SJSA1 (cell line): ENCODE measurements at regions not wholly inside any gene's neighbourhood (a gene's known extent, or its start where the extent isn't known, plus 50 kb on each side); places are given as distances from the start of the nearest gene placed in this dataset.
A peak's percentile ranks its signal among the peaks of the same experiment; 100 is the strongest.

Source experiments
- DNase-seq, 2 experiments: peaks; one replicate each; pipeline ENCODE4 v3.0.0-alpha.2; 2015 to 2020; ENCODE audit warnings: low spot score in 2 of 2, low read depth in 1 of 2
- H3K27ac ChIP-seq: fragments of 250-450 bp; sonication (Bioruptor Pico); 2 replicates; pipeline ENCODE4 v1.5.1; 2020; ENCODE audit warnings: mild to moderate bottlenecking, moderate library complexity
- H3K27me3 ChIP-seq: fragments of 250-450 bp; sonication (Bioruptor Pico); replicated peaks from 2 replicates; pipeline ENCODE4 v1.5.1; 2020; ENCODE audit warnings: mild to moderate bottlenecking, moderate library complexity
- H3K36me3 ChIP-seq: fragments of 250-450 bp; sonication (Bioruptor Pico); 2 replicates; pipeline ENCODE4 v1.5.1; 2020; ENCODE audit warnings: mild to moderate bottlenecking
- H3K4me1 ChIP-seq: fragments of 250-450 bp; sonication (Bioruptor Pico); replicated peaks from 2 replicates; pipeline ENCODE4 v1.6.1; 2021; ENCODE audit warnings: mild to moderate bottlenecking
- H3K4me3 ChIP-seq: fragments of 250-450 bp; sonication (Bioruptor Pico); 2 replicates; pipeline ENCODE4 v1.5.1; 2020; ENCODE audit warnings: mild to moderate bottlenecking
- H3K9me3 ChIP-seq: fragments of 250-450 bp; sonication (Bioruptor Pico); replicated peaks from 2 replicates; pipeline ENCODE4 v1.5.1; 2020; ENCODE audit warnings: mild to moderate bottlenecking

DNA sequence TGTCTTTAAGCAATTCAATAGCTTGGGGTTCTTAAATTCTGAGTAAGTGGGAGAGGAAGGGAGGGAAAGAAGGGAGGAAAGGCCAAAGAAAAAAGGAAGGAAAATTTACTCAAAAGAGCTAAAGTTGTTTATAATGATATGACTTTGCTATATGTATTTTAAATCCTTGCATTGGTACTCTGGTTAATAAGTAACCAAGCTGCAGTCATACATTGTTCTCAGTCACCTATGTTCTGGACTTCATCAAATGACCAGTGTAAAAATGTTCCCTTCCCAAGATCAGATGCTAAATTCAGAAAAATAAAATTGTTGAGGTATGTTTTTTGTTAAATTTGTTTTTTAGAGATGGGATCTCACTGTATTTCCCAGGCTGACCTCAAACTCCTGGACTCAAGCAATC is 259.9 kb upstream of the CPNE8 start:
- Histone ChIP-seq H3K9me3 (no peaks in the 10 kb centered on the region), H3K27me3 (no peaks in the 10 kb centered on the region), H3K27ac (no peak overlapping the region), H3K4me3 (no peak overlapping the region), H3K36me3 (no peaks in the 10 kb centered on the region), H3K4me1 (no peaks in the 10 kb centered on the region)
- DNase-seq: no peak

DNA sequence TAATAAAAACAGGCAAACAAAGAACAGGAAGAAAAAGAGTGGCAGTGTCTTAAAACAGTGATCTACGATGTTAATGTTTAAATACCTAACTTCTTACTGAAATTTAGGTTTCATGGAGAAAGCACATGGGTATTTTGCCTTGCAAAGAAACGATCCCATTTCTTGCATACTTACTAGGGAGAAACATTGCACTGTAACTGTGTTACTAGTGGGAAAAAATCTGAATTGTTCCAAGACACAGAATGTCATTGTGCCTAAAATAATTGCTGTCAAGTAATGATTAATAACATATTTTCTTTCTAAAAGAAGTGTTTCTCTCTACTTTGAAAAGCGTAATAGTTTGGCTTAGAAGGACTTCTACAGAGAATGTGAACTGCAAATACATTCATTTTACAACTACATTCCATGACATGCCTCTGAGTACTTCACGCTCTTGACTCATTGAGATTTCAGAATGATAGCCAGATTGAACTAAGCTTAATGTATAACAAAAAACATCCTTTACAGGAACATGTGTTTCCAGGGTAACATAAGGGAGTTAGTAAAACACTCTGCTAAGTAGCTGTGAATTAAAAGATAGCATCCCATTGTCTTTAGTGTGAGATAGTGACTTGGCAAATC is 256.2 kb upstream of the CPNE8 start:
- no peaks in the 10 kb centered on the region for H3K4me1 ChIP-seq
- no peaks in the 10 kb centered on the region for H3K27me3 ChIP-seq
- DNase-seq: no peak
- no peaks in the 10 kb centered on the region for H3K9me3 ChIP-seq
- no peaks in the 10 kb centered on the region for H3K36me3 ChIP-seq
- H3K27ac ChIP-seq: no peak overlapping the region
- no peak overlapping the region for H3K4me3 ChIP-seq

DNA sequence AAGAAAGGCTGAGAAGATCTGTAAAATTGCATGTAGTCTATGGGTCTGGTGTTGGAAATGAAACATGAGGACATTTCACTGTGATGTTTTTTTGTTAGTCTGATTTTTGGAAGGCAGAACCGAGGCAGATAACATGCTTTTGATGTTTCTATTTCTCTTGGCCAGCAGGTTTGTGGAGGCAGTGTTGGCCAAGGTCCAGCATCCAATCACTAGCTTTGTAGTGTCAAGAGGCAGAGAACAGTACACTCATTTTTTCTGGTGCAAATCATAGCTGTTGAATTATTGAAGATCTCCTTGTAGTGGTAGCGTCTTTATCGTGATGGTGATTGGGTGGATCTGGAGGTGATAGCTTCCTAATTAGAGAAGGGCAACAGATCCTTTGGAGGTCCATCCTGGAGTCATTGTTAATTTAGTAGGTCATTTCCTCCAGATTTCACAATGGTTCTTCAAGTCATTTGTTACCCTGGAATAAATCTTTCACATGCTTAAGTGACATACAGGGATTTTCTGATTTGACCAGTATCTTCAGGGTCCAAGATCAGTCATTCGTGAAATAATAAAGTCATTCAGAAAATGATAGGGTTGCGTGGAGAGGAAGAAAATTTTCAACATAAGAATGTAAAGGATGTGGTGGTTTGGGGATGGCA is 252.4 kb upstream of the CPNE8 start:
- DNase-seq: no peak
- H3K27ac ChIP-seq: no peak overlapping the region
- H3K9me3 ChIP-seq: no peaks in the 10 kb centered on the region
- no peaks in the 10 kb centered on the region for H3K4me1 ChIP-seq
- no peak overlapping the region for H3K4me3 ChIP-seq
- H3K27me3 ChIP-seq: no peaks in the 10 kb centered on the region
- H3K36me3 ChIP-seq: no peaks in the 10 kb centered on the region

DNA sequence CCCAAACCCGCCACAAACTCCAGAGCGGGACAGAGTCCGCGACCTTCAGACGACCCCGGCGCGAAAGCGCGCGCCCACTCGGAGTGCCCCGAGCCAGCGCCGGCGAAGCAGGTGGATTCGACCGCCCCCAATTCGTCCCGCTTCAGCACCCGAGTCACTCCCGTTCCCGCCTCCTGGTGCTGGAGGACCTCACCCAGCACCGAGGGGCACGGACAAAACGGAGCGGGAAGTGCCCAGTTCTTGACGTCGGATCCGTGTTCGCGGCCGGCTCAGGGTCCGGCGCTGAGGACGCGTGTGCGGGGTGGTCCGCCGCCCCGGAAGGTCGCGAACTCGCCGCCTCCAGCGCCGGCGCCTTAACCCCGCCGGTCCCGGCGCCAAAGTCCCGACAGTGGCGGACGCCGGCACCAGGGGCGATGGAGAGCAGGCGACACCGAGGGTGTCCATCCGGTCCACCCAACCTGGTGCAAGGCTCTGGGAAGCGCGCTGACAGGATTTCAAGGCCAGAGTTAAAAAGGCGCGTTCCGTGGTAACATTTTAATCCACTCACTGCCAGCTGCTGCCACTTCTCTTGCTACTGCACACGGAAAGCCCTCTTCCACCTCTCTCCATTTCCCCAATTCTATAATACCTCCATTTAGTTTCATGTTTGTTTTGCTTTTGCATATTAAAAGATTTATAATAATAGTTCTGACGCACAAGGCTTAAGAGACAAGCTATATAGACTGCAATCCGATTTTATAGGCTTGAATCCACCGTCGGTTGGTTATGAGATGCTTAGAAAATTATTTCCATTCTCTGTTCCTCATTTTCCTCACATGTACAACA is 240.0 kb upstream of the CPNE8 start:
- H3K4me3 ChIP-seq: peak overlapping the region; percentile 29
- DNase-seq: peak; percentile 38 to 56
- 0 out of 2 replicates have a peak, but pooled peaks cover 3% of the 10 kb centered on the region for H3K4me1 ChIP-seq
- no peaks in the 10 kb centered on the region for H3K36me3 ChIP-seq
- H3K27ac ChIP-seq: no peak overlapping the region
- 0 out of 2 replicates have a peak, but pooled peaks cover 3% of the 10 kb centered on the region for H3K27me3 ChIP-seq
- H3K9me3 ChIP-seq: peaks cover 12% of the 10 kb centered on the region

DNA sequence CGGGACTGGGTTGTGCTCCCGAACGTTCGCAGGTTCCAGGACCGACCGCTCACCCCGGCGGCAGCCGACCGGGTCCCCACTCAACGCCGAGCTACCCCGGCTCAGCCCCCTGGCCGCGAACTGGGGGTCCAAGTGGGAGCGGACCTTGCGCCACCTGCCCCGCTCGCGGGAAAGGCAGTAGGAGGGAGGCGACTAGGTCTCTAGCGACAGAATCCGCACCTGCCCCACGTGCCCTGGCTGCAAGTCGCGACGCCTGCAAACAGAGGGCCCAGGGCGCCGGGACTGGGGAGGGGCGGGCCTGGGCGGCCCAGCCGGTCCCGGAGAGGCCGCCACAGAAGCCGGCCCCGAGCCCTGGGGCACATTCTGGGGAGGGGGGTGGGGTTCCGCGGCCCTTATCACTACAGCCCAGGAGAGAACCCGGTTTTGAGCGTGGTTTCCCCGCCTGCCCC is 239.2 kb upstream of the CPNE8 start:
- no peak for DNase-seq
- H3K4me3 ChIP-seq: no peak overlapping the region
- H3K36me3 ChIP-seq: no peaks in the 10 kb centered on the region

DNA sequence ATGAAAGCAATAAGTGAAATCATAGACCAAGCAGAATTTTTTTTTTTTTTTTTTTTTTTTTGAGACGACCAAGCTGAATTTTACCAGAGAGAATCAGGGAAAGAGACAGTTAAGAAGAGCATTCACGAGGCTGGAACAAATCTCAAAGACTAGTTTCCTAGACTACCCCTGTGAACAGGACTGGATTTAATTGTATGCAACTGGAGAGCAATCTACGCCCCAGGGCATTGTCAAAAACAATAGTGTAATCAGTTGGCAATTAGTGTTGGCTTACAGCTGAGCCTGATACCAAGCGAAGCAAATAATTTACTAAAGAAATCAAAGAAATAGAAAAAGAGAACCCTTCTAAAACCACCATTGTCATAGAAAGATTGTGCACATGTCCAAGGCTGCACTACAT is 232.9 kb upstream of the CPNE8 start:
- Histone ChIP-seq H3K27ac (no peak overlapping the region), H3K36me3 (no peaks in the 10 kb centered on the region)
- DNase-seq: no peak

More for the DNA sequence above, 239.2 kb upstream of the CPNE8 start:
- Histone ChIP-seq H3K27me3 (0 out of 2 replicates have a peak, but pooled peaks cover 3% of the 10 kb centered on the region), H3K27ac (no peak overlapping the region), H3K9me3 (peaks cover 5% of the 10 kb centered on the region), H3K4me1 (0 out of 2 replicates have a peak, but pooled peaks cover 3% of the 10 kb centered on the region)

DNA sequence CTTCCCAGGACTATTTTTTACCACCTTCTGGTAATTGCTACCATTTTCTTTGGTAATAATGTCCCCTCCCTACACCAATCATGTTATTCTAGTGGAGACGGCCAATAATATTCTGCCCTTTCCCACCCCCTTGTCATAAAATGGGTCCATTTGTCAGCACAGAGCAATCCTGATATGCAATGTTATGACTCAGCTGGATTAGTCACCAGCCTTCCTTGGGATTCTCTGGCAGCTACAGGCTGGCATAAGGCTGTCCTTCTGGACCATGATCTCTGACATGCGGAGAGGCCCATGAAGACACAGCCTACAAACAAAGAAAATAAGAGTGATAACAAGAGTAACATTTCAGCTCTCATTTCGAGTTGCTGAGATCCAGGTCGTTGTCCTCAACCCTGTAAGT is 222.0 kb upstream of the CPNE8 start:
- Histone ChIP-seq H3K4me1 (no peaks in the 10 kb centered on the region), H3K9me3 (0 out of 2 replicates have a peak, but pooled peaks cover 3% of the 10 kb centered on the region), H3K27me3 (no peaks in the 10 kb centered on the region), H3K4me3 (no peak overlapping the region), H3K27ac (no peak overlapping the region), H3K36me3 (no peaks in the 10 kb centered on the region)
- peak in 1 of 2 experiments; percentile 42 for DNase-seq

More for the DNA sequence above, 232.9 kb upstream of the CPNE8 start:
- Histone ChIP-seq H3K9me3 (no peaks in the 10 kb centered on the region), H3K4me1 (no peaks in the 10 kb centered on the region), H3K4me3 (no peak overlapping the region), H3K27me3 (no peaks in the 10 kb centered on the region)

DNA sequence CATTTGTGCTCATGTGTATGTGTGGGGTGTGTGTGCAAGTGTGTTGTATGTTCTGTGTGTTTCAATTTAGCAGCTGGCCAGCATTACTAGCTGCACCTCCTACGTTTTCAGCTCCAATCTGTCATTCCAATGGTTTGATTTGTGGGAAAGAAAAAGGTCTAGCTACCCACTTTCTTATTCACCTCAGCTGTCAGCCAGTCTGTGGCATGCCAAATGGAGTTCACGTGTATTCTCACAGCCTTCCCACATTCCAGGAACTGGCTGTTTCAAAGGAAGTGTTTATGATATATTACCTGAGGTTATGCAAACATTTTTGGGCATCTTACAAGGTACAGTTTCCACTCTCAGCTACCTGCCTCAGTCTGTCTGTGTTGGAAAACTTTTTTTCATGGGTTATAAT is 220.2 kb upstream of the CPNE8 start:
- H3K27ac ChIP-seq: no peak overlapping the region
- no peak for DNase-seq
- no peaks in the 10 kb centered on the region for H3K27me3 ChIP-seq
- H3K4me3 ChIP-seq: no peak overlapping the region
- no peaks in the 10 kb centered on the region for H3K36me3 ChIP-seq
- H3K9me3 ChIP-seq: 0 out of 2 replicates have a peak, but pooled peaks cover 3% of the 10 kb centered on the region
- H3K4me1 ChIP-seq: no peaks in the 10 kb centered on the region

DNA sequence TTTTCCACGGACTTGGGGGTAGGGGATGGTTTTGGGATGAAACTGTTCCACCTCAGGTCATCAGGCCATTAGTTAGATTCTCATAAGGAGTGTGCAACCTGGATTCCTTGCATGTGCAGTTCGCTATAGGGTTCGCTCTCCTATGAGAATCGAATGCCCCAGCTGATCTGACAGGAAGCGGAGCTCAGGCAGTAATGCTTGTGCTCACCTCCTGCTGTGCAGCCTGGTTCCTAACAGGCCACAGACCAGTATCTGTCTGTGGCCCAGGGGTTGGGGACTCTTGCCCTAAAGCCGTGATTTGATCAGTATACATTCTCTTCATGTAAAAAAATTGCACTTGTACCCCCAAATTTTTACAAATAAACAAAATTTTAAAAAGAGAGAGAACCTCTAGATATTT is 219.4 kb upstream of the CPNE8 start:
- no peaks in the 10 kb centered on the region for H3K36me3 ChIP-seq
- H3K9me3 ChIP-seq: 0 out of 2 replicates have a peak, but pooled peaks cover 3% of the 10 kb centered on the region
- no peaks in the 10 kb centered on the region for H3K27me3 ChIP-seq
- no peak overlapping the region for H3K27ac ChIP-seq
- H3K4me3 ChIP-seq: no peak overlapping the region
- H3K4me1 ChIP-seq: no peaks in the 10 kb centered on the region
- DNase-seq: no peak

DNA sequence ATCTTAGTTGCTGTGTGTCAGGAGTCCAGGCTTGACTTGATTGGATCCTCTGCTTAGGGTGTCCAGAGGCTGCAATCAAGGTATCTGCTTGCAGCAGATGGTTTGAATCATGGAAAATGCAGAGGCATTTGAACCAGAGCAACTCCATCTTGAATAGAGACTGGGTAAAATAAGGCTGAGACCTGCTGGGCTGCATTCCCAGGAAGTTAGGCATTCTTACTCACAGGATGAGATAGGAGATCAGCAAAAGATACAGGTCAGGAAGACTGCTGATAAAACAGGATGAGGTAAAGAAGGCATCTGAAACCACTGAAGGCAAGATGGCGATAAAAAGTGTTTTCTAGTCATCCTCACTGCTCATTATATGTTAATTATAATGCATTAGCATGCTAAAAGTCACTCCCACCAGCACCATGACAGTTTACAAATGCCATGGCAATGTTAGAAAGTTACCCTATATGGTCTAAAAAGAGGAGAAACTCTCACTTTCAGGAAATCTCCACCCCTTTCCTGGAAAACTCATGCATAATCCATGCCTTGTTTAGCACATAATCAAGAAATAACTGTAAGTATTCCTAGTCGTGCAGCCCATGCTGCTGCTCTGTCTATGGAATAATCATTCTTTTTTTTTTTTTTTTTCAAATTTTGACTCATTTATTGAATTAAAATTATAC is 218.3 kb upstream of the CPNE8 start:
- H3K9me3 ChIP-seq: 0 out of 2 replicates have a peak, but pooled peaks cover 3% of the 10 kb centered on the region
- H3K27ac ChIP-seq: no peak overlapping the region
- no peak for DNase-seq
- no peaks in the 10 kb centered on the region for H3K27me3 ChIP-seq
- no peaks in the 10 kb centered on the region for H3K4me1 ChIP-seq
- no peaks in the 10 kb centered on the region for H3K36me3 ChIP-seq
- no peak overlapping the region for H3K4me3 ChIP-seq

DNA sequence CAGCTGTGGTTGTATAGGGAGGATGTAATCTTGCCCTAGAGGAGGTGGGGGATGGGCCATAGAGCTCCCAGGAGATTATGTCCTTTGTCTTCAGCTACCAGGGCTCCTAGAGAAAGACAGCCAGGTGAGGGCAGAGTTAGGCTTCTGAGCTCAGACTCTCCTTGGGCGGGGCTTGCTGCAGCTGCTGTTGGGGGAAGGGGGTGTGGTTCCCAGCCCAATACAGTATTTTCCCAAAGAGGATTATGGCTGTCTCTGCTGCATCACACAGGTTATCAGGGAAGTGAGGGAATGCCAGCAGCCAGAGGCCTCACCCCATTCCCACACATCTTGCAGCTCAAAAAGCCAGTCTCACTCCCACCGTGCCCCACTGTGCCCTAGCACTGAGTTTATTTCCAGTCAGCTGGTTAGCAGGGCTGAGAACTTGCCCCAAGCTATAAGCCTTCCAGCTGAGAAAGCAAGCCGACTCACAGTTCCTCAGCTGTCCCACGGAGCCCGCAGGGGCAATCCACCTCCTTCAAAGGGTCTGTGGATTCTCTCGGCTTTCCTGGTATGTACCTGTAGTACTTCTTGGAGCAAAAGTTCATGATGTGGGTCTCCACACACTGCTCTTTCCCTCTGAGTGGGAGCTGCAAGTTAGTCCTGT is 217.3 kb upstream of the CPNE8 start:
- H3K27ac ChIP-seq: no peak overlapping the region
- H3K27me3 ChIP-seq: no peaks in the 10 kb centered on the region
- H3K36me3 ChIP-seq: no peaks in the 10 kb centered on the region
- H3K4me1 ChIP-seq: no peaks in the 10 kb centered on the region
- DNase-seq: no peak
- H3K9me3 ChIP-seq: 0 out of 2 replicates have a peak, but pooled peaks cover 3% of the 10 kb centered on the region
- no peak overlapping the region for H3K4me3 ChIP-seq

DNA sequence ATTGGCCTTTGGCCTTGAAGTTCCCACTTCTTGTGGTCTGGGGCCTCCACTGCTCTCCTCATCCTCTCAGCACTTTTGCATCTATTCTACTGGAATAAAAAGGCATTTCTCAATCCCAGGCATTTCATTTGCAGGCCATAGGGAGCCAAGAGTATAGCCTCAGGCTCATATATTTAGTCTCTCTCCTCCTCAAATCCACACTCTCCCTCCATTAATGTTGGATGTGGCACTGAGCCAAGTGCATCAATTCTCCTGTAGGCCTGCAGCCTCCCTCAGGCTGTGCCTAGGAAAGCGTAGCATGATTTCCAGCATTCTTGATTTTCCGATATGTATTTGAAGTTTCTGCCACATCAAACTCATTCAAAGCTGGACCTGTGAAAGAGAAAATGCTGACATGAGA is 211.5 kb upstream of the CPNE8 start:
- H3K36me3 ChIP-seq: no peaks in the 10 kb centered on the region
- H3K27ac ChIP-seq: no peak overlapping the region
- H3K9me3 ChIP-seq: no peaks in the 10 kb centered on the region; the same call in 1 of the 2 replicates
- H3K4me1 ChIP-seq: no peaks in the 10 kb centered on the region
- H3K27me3 ChIP-seq: no peaks in the 10 kb centered on the region
- no peak overlapping the region for H3K4me3 ChIP-seq
- DNase-seq: no peak

DNA sequence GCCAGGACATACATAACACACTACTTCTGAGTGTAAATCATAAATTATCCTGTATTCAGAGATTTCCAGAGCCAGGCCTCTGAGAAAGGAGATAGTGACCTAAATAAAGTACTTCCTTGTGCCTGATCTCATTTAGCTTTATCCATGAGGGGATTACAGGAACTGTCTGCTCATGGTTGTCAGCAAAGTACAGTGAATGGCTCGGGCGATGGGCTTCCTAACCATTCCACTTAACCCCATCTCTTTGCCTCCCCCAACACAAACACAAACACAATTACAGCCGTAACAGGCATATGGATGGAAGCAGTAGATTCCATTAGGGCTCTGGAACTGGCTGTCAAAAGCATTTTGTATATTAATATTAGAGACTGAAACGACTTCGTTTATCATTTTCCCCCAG is 206.7 kb upstream of the CPNE8 start:
- H3K9me3 ChIP-seq: no peaks in the 10 kb centered on the region; the same call in 1 of the 2 replicates
- no peak overlapping the region for H3K27ac ChIP-seq
- no peak for DNase-seq
- H3K36me3 ChIP-seq: no peaks in the 10 kb centered on the region
- no peaks in the 10 kb centered on the region for H3K27me3 ChIP-seq
- no peaks in the 10 kb centered on the region for H3K4me1 ChIP-seq
- H3K4me3 ChIP-seq: no peak overlapping the region
